SH-SY5Y (cell line): ENCODE measurements at regions not wholly inside any gene's neighbourhood (a gene's known extent, or its start where the extent isn't known, plus 50 kb on each side); places are given as distances from the start of the nearest gene placed in this dataset.

Experiments used
- GATA2 ChIP-seq: IDR thresholded peaks from 2 replicates; pipeline ENCODE4 v1.6.1; 2011; ENCODE audit warnings: mild to moderate bottlenecking, low read depth, low read length
- GATA3 ChIP-seq: IDR thresholded peaks from 2 replicates; pipeline ENCODE4 v1.6.1; 2011; ENCODE audit warnings: low read depth, mild to moderate bottlenecking, low read length, moderate library complexity

DNA sequence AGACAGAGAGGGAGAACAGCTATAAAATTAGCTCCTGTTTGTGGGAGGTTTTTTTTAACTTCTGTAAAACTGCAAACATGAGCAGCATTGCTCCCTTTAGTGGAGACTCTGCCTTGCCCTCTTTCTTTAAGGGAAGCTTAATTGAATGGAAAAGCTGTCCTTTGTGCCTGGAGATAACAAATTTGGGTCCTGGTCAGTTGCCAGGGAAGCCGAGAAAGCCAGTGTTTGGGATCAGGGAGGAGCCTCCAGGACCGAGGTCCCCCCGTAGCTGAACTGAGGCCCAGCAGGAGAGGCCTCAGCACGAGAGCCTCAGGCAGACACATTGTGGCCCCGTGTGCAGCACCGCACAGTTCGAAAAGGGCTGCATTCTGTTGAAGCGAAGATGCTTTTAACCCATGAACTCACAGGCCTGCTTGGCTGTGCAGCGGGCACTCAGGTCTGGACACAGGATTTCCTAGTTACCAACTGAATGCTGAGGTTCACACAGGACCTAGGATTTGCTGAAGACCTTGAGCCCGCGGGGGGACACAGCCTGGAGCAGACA, 369.7 kb downstream of the DCDC2C start:
- no peak for TF ChIP-seq GATA2
- no peak for TF ChIP-seq GATA3
